ENCODE measurements at regions not wholly inside any gene's neighbourhood (a gene's known extent, or its start where the extent isn't known, plus 50 kb on each side); places are given as distances from the start of the nearest gene placed in this dataset.

DNA sequence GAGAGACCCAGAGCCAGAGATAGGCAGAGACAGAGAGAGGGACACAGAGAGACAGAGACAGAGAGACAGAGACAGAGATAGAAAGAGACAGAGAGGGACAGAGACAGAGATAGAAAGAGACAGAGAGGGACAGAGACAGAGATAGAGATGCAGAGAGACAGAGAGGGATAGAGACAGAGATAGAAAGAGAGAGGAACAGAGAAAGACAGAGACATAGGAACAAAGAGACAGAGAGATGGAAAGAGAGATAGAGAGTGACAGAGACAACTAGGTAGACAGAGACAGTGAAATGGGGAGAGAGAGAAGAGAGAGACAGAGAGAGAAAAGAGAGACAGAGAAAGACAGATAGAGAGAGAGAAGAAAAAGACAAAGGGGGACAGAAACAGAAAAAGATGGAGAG is 165.4 kb upstream of the FOXQ1 start:
- TF ChIP-seq POLR2AphosphoS5 (IDR thresholded peaks at IDR 0.05), result no peak
- TF ChIP-seq CTCF (IDR thresholded peaks at IDR 0.05), result no peak
- no peak for TF ChIP-seq POLR2A (IDR thresholded peaks at IDR 0.05)

Measured in breast epithelium (tissue), 3 donors.